Esophagus muscularis mucosa (tissue), 3 donors: ENCODE measurements at regions not wholly inside any gene's neighbourhood (a gene's known extent, or its start where the extent isn't known, plus 50 kb on each side); places are given as distances from the start of the nearest gene placed in this dataset.

Experiments used
- CTCF ChIP-seq, 3 experiments: fragments of 200-600 bp in 2 of 3; fragments of 450-650 bp in 1 of 3; sonication (generic) in 2 of 3; IDR thresholded peaks; one replicate each; pipeline ENCODE4 v1.5.1; 2017 to 2019; ENCODE audit warnings: antibody characterized with exemption in 3 of 3, mild to moderate bottlenecking in 2 of 3, moderate library complexity in 1 of 3
- POLR2A ChIP-seq: fragments of 450-650 bp; IDR thresholded peaks from one replicate; pipeline ENCODE4 v1.6.1; 2017; ENCODE audit warnings: antibody characterized with exemption, moderate library complexity, mild to moderate bottlenecking, low read depth
- POLR2AphosphoS5 ChIP-seq, 2 donors: sonication (generic); formaldehyde crosslinking; IDR thresholded peaks; one replicate each; pipeline ENCODE4 v1.6.1; 2017; ENCODE audit warnings: antibody characterized with exemption in 2 of 2

GRCh38 chrY:7860781-7861614 is 949.4 kb upstream of the AMELY start:
- TF ChIP-seq CTCF (IDR thresholded peaks at IDR 0.05): no peak
- TF ChIP-seq POLR2AphosphoS5 (IDR thresholded peaks at IDR 0.05): no peak
- TF ChIP-seq POLR2A: no peak
